Neural cell (in vitro differentiated cells): ENCODE measurements at regions not wholly inside any gene's neighbourhood (a gene's known extent, or its start where the extent isn't known, plus 50 kb on each side); places are given as distances from the start of the nearest gene placed in this dataset.
"Not testable (repeated sequence)": the region's sequence is repeated elsewhere in the genome, so short reads cannot be mapped to it uniquely, and the experiment has no call there.

Experiments
- H2AFZ ChIP-seq: fragments of 200-600, 300-800 bp; sonication (generic), shearing (Covaris generic); 2 replicates; pipeline ENCODE4 v1.6.0; 2014; ENCODE audit warnings: low read depth, mild to moderate bottlenecking, antibody characterized with exemption, low read length, moderate library complexity
- H3F3A ChIP-seq: fragments of 200-600 bp; shearing (Covaris generic); 2 replicates; pipeline ENCODE4 v1.6.1; 2016; ENCODE audit warnings: mild to moderate bottlenecking, moderate library complexity, mixed read lengths, antibody characterized with exemption, low read length; ENCODE audit not compliant: insufficient read depth, poor library complexity, severe bottlenecking
- H3K27ac ChIP-seq: fragments of 200-600, 300-800 bp; sonication (generic), shearing (Covaris generic); 2 replicates; pipeline ENCODE4 v1.5.1; 2014; ENCODE audit warnings: mild to moderate bottlenecking, low read length, moderate library complexity
- H3K27me3 ChIP-seq: fragments of 300-800, 200-600 bp; sonication (generic), shearing (Covaris generic); 2 replicates; pipeline ENCODE4 v1.6.0; 2014; ENCODE audit warnings: mild to moderate bottlenecking, low read depth, low read length, moderate library complexity; ENCODE audit not compliant: insufficient read depth
- H3K36me3 ChIP-seq: fragments of 300-800, 200-600 bp; sonication (generic), shearing (Covaris generic); 2 replicates; pipeline ENCODE4 v1.5.1; 2014; ENCODE audit warnings: mild to moderate bottlenecking, antibody characterized with exemption, low read length, moderate library complexity; ENCODE audit not compliant: insufficient read depth
- H3K4me2 ChIP-seq: fragments of 300-800, 200-600 bp; sonication (generic), shearing (Covaris generic); 2 replicates; pipeline ENCODE4 v1.6.0; 2014; ENCODE audit warnings: mild to moderate bottlenecking, low read length
- H3K4me3 ChIP-seq: fragments of 300-800, 200-600 bp; sonication (generic), shearing (Covaris generic); 2 replicates; pipeline ENCODE4 v1.5.1; 2014; ENCODE audit warnings: mild to moderate bottlenecking, low read length, moderate library complexity
- H3K79me2 ChIP-seq: fragments of 200-600 bp; shearing (Covaris generic); replicated peaks from 2 replicates; pipeline ENCODE4 v1.6.0; 2014; ENCODE audit warnings: mild to moderate bottlenecking, low read length, moderate library complexity; ENCODE audit not compliant: insufficient read depth
- H3K9ac ChIP-seq: fragments of 300-800, 200-600 bp; sonication (generic), shearing (Covaris generic); 2 replicates; pipeline ENCODE4 v1.6.1; 2016; ENCODE audit warnings: mild to moderate bottlenecking, low read length, mixed read lengths
- H3K9me2 ChIP-seq: fragments of 200-600 bp; shearing (Covaris generic); 2 replicates; pipeline ENCODE4 v1.6.1; 2016; ENCODE audit warnings: mild to moderate bottlenecking, low read length, mixed read lengths; ENCODE audit not compliant: insufficient read depth
- H3K9me3 ChIP-seq: fragments of 200-600, 300-800 bp; sonication (generic), shearing (Covaris generic); 2 replicates; pipeline ENCODE4 v1.6.1; 2016; ENCODE audit warnings: mild to moderate bottlenecking, mixed run types, low read length, moderate library complexity, mixed read lengths
- H4K20me1 ChIP-seq: fragments of 200-600 bp; shearing (Covaris generic); 2 replicates; pipeline ENCODE4 v1.6.1; 2016; ENCODE audit warnings: mild to moderate bottlenecking, mixed run types; ENCODE audit not compliant: insufficient read depth
- CTCF ChIP-seq: fragments of 450-650 bp; IDR thresholded peaks from 2 replicates; pipeline ENCODE4 v1.5.1; 2014; ENCODE audit warnings: antibody characterized with exemption, mild to moderate bottlenecking, moderate library complexity; ENCODE audit not compliant: poor library complexity, severe bottlenecking
- EP300 ChIP-seq: fragments of 450-650 bp; conservative IDR thresholded peaks from 2 replicates; pipeline ENCODE4 v1.6.1; 2014; ENCODE audit warnings: antibody characterized with exemption, mild to moderate bottlenecking, moderate library complexity; ENCODE audit not compliant: poor library complexity, severe bottlenecking
- EZH2 ChIP-seq: fragments of 200-600, 300-800 bp; shearing (Covaris generic), sonication (generic); IDR thresholded peaks from 2 replicates; pipeline ENCODE4 v1.6.1; 2014; ENCODE audit warnings: antibody characterized with exemption, low read length, borderline replicate concordance, mild to moderate bottlenecking; ENCODE audit not compliant: insufficient read depth, poor library complexity, severe bottlenecking
- MXI1 ChIP-seq: fragments of 450-650 bp; conservative IDR thresholded peaks from 2 replicates; pipeline ENCODE4 v1.6.1; 2014; ENCODE audit warnings: antibody characterized with exemption, mild to moderate bottlenecking; ENCODE audit not compliant: poor library complexity, severe bottlenecking
- POLR2AphosphoS5 ChIP-seq: IDR thresholded peaks from 2 replicates; pipeline ENCODE4 v1.6.1; 2012
- RAD21 ChIP-seq: fragments of 450-650 bp; conservative IDR thresholded peaks from 2 replicates; pipeline ENCODE4 v1.6.1; 2014; ENCODE audit warnings: antibody characterized with exemption, mild to moderate bottlenecking, moderate library complexity
- REST ChIP-seq: IDR thresholded peaks from 2 replicates; pipeline ENCODE4 v1.6.1; 2012; ENCODE audit warnings: borderline replicate concordance
- SMC3 ChIP-seq: fragments of 450-650 bp; conservative IDR thresholded peaks from 2 replicates; pipeline ENCODE4 v1.6.1; 2014; ENCODE audit warnings: antibody characterized with exemption, mild to moderate bottlenecking, moderate library complexity; ENCODE audit not compliant: poor library complexity
- TAF1 ChIP-seq: IDR thresholded peaks from 2 replicates; pipeline ENCODE4 v1.6.1; 2012; ENCODE audit warnings: low read depth

GRCh38 chr4:134627366-134627765 is 425.8 kb upstream of the PABPC4L start:
- no peak overlapping the region for H3K27ac ChIP-seq
- H3K4me3 ChIP-seq, result no peak overlapping the region
- H3K9me2 ChIP-seq, result no peaks in the 10 kb centered on the region
- H3K36me3 ChIP-seq, result no peaks in the 10 kb centered on the region
- no peaks in the 10 kb centered on the region for H4K20me1 ChIP-seq
- H3K4me2 ChIP-seq, result no peak overlapping the region
- no peak for TF ChIP-seq SMC3
- no peak for TF ChIP-seq EP300
- TF ChIP-seq EZH2, result no peak
- TF ChIP-seq MXI1, result no peak
- TF ChIP-seq RAD21, result no peak
- no peak for TF ChIP-seq POLR2AphosphoS5
- no peak for TF ChIP-seq REST
- TF ChIP-seq TAF1, result no peak
- TF ChIP-seq CTCF, result no peak
- no peak overlapping the region for H3K9ac ChIP-seq
- H3K79me2 ChIP-seq, result no peaks in the 10 kb centered on the region
- no peaks in the 10 kb centered on the region for H3F3A ChIP-seq
- no peak overlapping the region for H2AFZ ChIP-seq
- H3K9me3 ChIP-seq, result no peaks in the 10 kb centered on the region
- H3K27me3 ChIP-seq, result no peaks in the 10 kb centered on the region

GRCh38 chr4:134624365-134624764 is 422.8 kb upstream of the PABPC4L start:
- Histone ChIP-seq H3K36me3 (no peaks in the 10 kb centered on the region), H3F3A (no peaks in the 10 kb centered on the region), H3K9me3 (no peaks in the 10 kb centered on the region), H3K27me3 (no peaks in the 10 kb centered on the region), H4K20me1 (no peaks in the 10 kb centered on the region), H3K79me2 (no peaks in the 10 kb centered on the region), H3K9ac (no peak overlapping the region), H2AFZ (no peak overlapping the region), H3K27ac (no peak overlapping the region), H3K9me2 (no peaks in the 10 kb centered on the region), H3K4me3 (no peak overlapping the region), H3K4me2 (no peak overlapping the region)
- no peak for TF ChIP-seq EZH2
- no peak for TF ChIP-seq MXI1
- no peak for TF ChIP-seq CTCF
- TF ChIP-seq POLR2AphosphoS5, result no peak
- no peak for TF ChIP-seq EP300
- TF ChIP-seq SMC3, result no peak
- TF ChIP-seq RAD21, result no peak
- no peak for TF ChIP-seq REST
- no peak for TF ChIP-seq TAF1

- H3K27ac ChIP-seq, H4K20me1 ChIP-seq, H3K9me3 ChIP-seq, H3K4me3 ChIP-seq, H3K4me2 ChIP-seq, H3K9ac ChIP-seq, H3F3A ChIP-seq, H3K79me2 ChIP-seq, H3K27me3 ChIP-seq, H2AFZ ChIP-seq, H3K36me3 ChIP-seq, H3K9me2 ChIP-seq: not testable (repeated sequence)
Measured at GRCh38 chr4:134622626-134623575, 421.3 kb upstream of the PABPC4L start.
